DND-41 (cell line): ENCODE measurements at regions not wholly inside any gene's neighbourhood (a gene's known extent, or its start where the extent isn't known, plus 50 kb on each side); places are given as distances from the start of the nearest gene placed in this dataset.

Source experiments
- EZH2 ChIP-seq: IDR thresholded peaks from 3 replicates; pipeline ENCODE4 v1.6.1; 2012; ENCODE audit warnings: borderline replicate concordance, low read depth, mild to moderate bottlenecking, moderate library complexity, low read length, inconsistent platforms; ENCODE audit not compliant: severe bottlenecking
- TF ChIP-seq, protein P1 (sequence below): IDR thresholded peaks from 2 replicates; pipeline ENCODE4 v1.5.1; 2012; ENCODE audit warnings: borderline replicate concordance, low read length, moderate library complexity, mild to moderate bottlenecking; ENCODE audit not compliant: poor library complexity, severe bottlenecking; ENCODE audit errors: extremely low read depth

DNA sequence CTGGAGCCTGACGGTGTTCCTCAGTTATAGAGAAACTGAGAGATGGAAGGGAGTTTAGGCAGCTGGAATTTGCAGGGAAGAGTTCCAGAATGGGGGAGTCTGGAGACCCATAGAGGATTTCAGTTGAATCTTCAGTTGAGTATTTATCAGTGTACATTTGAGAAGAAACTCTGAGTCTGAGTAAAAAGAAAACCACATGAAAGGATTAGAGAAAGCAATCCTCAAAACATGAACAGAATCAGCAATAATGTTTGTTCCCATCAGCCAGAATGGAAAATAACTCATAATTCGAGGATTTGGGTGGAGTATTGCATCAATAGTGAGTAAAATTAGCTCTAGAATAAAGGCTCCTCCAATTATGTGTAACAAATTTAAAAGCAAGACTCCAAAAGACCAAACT lies 130.0 kb upstream of the AHR start:
- TF ChIP-seq, protein P1, sequence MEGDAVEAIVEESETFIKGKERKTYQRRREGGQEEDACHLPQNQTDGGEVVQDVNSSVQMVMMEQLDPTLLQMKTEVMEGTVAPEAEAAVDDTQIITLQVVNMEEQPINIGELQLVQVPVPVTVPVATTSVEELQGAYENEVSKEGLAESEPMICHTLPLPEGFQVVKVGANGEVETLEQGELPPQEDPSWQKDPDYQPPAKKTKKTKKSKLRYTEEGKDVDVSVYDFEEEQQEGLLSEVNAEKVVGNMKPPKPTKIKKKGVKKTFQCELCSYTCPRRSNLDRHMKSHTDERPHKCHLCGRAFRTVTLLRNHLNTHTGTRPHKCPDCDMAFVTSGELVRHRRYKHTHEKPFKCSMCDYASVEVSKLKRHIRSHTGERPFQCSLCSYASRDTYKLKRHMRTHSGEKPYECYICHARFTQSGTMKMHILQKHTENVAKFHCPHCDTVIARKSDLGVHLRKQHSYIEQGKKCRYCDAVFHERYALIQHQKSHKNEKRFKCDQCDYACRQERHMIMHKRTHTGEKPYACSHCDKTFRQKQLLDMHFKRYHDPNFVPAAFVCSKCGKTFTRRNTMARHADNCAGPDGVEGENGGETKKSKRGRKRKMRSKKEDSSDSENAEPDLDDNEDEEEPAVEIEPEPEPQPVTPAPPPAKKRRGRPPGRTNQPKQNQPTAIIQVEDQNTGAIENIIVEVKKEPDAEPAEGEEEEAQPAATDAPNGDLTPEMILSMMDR, result no peak
- TF ChIP-seq EZH2, result no peak
